ENCODE measurements at regions not wholly inside any gene's neighbourhood (a gene's known extent, or its start where the extent isn't known, plus 50 kb on each side); places are given as distances from the start of the nearest gene placed in this dataset.

GRCh38 chr3:72095521-72095920 is 310.6 kb upstream of the PROK2 start:
- TF ChIP-seq POLR2A (IDR thresholded peaks at IDR 0.05) (no peak), CTCF (IDR thresholded peaks at IDR 0.05) (no peak)

All from gastroesophageal sphincter (tissue), 3 donors.